PC-3 (cell line): ENCODE measurements at regions not wholly inside any gene's neighbourhood (a gene's known extent, or its start where the extent isn't known, plus 50 kb on each side); places are given as distances from the start of the nearest gene placed in this dataset.

ENCODE experiments used
- ATAC-seq: fragments of 200-7000 bp; cut with Tn5 transposase; 2 replicates; pipeline ENCODE4 v1.9.1; 2020; ENCODE audit warnings: mild to moderate bottlenecking, moderate library complexity
- BruUV-seq: library from RNA; stranded (reverse); fragments of 400-500 nt; replicated peaks from 2 replicates; lab custom pipeline; 2021; lab: Mats Ljungman, UMichigan
- CTCF ChIA-PET: fragments of 300-600 bp; sonication (Branson Sonifier 250); formaldehyde crosslinking; loops from one replicate; lab custom pipeline; 2022; ENCODE audit warnings: antibody characterized with exemption; lab: Charles Lee
- POLR2A ChIA-PET: fragments of 300-600 bp; sonication (Branson Sonifier 250); formaldehyde crosslinking; loops from one replicate; lab custom pipeline; 2022; ENCODE audit warnings: antibody characterized with exemption; ENCODE audit not compliant: unreplicated experiment; lab: Charles Lee
- DNase-seq: peaks from one replicate; pipeline ENCODE4 v3.0.0-alpha.2; 2015
- H2AFZ ChIP-seq: fragments of 300-600 bp; sonication (generic); 2 replicates; pipeline ENCODE4 v1.6.0; 2016; ENCODE audit warnings: antibody characterized with exemption, low read length
- H3F3A ChIP-seq: fragments of 300-600 bp; sonication (generic); one replicate; pipeline ENCODE4 v1.6.0; 2017; ENCODE audit warnings: antibody characterized with exemption, low read length, control low read depth, mild to moderate bottlenecking; ENCODE audit not compliant: unreplicated experiment
- H3K27ac ChIP-seq: fragments of 300-600 bp; sonication (generic); 2 replicates; pipeline ENCODE4 v1.5.1; 2016; ENCODE audit warnings: mild to moderate bottlenecking, low read length
- H3K27me3 ChIP-seq: fragments of 300-600 bp; sonication (generic); 2 replicates; pipeline ENCODE4 v1.6.1; 2016; ENCODE audit warnings: low read length, mixed read lengths
- H3K36me3 ChIP-seq: fragments of 300-600 bp; sonication (generic); 2 replicates; pipeline ENCODE4 v1.6.1; 2016; ENCODE audit warnings: low read depth, mixed run types, low read length, mixed read lengths
- H3K4me1 ChIP-seq: fragments of 300-600 bp; sonication (generic); 2 replicates; pipeline ENCODE4 v1.5.1; 2016; ENCODE audit warnings: low read length; ENCODE audit not compliant: insufficient read depth
- H3K4me2 ChIP-seq: fragments of 300-600 bp; sonication (generic); 2 replicates; pipeline ENCODE4 v1.6.0; 2016; ENCODE audit warnings: low read length
- H3K4me3 ChIP-seq: fragments of 300-600 bp; sonication (generic); 2 replicates; pipeline ENCODE4 v1.5.1; 2016; ENCODE audit warnings: mild to moderate bottlenecking, low read length, mixed read lengths
- H3K79me2 ChIP-seq: fragments of 300-600 bp; sonication (generic); 2 replicates; pipeline ENCODE4 v1.6.1; 2017; ENCODE audit warnings: low read length, mixed read lengths
- H3K9ac ChIP-seq: fragments of 300-600 bp; sonication (generic); 2 replicates; pipeline ENCODE4 v1.6.0; 2016; ENCODE audit warnings: mild to moderate bottlenecking, low read length
- H3K9me2 ChIP-seq: fragments of 300-600 bp; sonication (generic); replicated peaks from 2 replicates; pipeline ENCODE4 v1.6.1; 2016; ENCODE audit warnings: mixed run types, low read length, mixed read lengths
- H3K9me3 ChIP-seq: fragments of 300-600 bp; sonication (generic); 2 replicates; pipeline ENCODE4 v1.6.1; 2016; ENCODE audit warnings: low read length, mixed read lengths
- H4K20me1 ChIP-seq: fragments of 300-600 bp; sonication (generic); 2 replicates; pipeline ENCODE4 v1.6.1; 2016; ENCODE audit warnings: low read length, mixed read lengths
- EZH2 ChIP-seq: fragments of 300-600 bp; sonication (generic); IDR thresholded peaks from one replicate; pipeline ENCODE4 v1.6.1; 2017; ENCODE audit warnings: antibody characterized with exemption, mild to moderate bottlenecking, low read length; ENCODE audit not compliant: unreplicated experiment
- EZH2phosphoT487 ChIP-seq: fragments of 300-600 bp; sonication (generic); IDR thresholded peaks from 2 replicates; pipeline ENCODE4 v1.6.1; 2018; ENCODE audit warnings: mild to moderate bottlenecking, antibody characterized with exemption, low read length, borderline replicate concordance
- intact Hi-C: fragments of 100-400 bp; cut with micrococcal nuclease; formaldehyde crosslinking; loops from 2 replicates; pipeline ENCODE4 v1.9.0; 2023
- TF ChIP-seq, protein P1 (sequence below): fragments of 300-600 bp; sonication (generic); conservative IDR thresholded peaks from 2 replicates; pipeline ENCODE4 v1.5.1; 2017; ENCODE audit warnings: antibody characterized with exemption, low read depth, mild to moderate bottlenecking, low read length

DNA sequence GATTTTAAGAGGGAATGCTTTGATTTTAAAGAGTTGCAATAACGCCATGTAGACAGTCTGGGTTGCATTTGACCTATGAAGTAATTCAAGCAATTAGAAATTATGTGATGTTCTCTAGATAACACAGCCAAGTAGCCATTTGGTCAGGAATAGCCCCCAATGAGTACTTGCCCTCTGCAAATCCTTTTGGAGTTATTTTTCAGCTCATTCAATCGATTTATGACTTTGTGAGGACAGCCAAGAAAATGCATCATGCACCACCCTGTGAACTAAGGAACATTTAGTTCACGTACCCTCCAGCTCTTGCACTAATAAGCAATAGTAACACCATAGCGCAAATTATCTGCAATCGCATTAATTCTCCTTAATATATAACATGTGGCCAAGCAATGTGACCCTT lies 552.6 kb upstream of the INTU start:
- H4K20me1 ChIP-seq, result no peaks in the 10 kb centered on the region
- ChIA-PET CTCF (no interaction called here), POLR2A (no interaction called here)
- no peak overlapping the region for H3K4me3 ChIP-seq
- no peaks in the 10 kb centered on the region for H3K4me1 ChIP-seq
- no peaks in the 10 kb centered on the region for H3F3A ChIP-seq
- no peaks in the 10 kb centered on the region for H3K79me2 ChIP-seq
- H3K27me3 ChIP-seq, result no peaks in the 10 kb centered on the region
- no peak overlapping the region for H2AFZ ChIP-seq
- no TSS peak for BruUV-seq
- no peaks in the 10 kb centered on the region for H3K9me3 ChIP-seq
- no peak for ATAC-seq
- H3K9ac ChIP-seq, result no peak overlapping the region
- no peaks in the 10 kb centered on the region for H3K36me3 ChIP-seq
- TF ChIP-seq, protein P1, sequence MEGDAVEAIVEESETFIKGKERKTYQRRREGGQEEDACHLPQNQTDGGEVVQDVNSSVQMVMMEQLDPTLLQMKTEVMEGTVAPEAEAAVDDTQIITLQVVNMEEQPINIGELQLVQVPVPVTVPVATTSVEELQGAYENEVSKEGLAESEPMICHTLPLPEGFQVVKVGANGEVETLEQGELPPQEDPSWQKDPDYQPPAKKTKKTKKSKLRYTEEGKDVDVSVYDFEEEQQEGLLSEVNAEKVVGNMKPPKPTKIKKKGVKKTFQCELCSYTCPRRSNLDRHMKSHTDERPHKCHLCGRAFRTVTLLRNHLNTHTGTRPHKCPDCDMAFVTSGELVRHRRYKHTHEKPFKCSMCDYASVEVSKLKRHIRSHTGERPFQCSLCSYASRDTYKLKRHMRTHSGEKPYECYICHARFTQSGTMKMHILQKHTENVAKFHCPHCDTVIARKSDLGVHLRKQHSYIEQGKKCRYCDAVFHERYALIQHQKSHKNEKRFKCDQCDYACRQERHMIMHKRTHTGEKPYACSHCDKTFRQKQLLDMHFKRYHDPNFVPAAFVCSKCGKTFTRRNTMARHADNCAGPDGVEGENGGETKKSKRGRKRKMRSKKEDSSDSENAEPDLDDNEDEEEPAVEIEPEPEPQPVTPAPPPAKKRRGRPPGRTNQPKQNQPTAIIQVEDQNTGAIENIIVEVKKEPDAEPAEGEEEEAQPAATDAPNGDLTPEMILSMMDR, result no peak
- TF ChIP-seq EZH2phosphoT487, result no peak
- no peak for TF ChIP-seq EZH2
- no peaks in the 10 kb centered on the region for H3K9me2 ChIP-seq
- H3K4me2 ChIP-seq, result no peak overlapping the region
- H3K27ac ChIP-seq, result no peak overlapping the region
- intact Hi-C loops, result no loop called here
- DNase-seq, result no peak

DNA sequence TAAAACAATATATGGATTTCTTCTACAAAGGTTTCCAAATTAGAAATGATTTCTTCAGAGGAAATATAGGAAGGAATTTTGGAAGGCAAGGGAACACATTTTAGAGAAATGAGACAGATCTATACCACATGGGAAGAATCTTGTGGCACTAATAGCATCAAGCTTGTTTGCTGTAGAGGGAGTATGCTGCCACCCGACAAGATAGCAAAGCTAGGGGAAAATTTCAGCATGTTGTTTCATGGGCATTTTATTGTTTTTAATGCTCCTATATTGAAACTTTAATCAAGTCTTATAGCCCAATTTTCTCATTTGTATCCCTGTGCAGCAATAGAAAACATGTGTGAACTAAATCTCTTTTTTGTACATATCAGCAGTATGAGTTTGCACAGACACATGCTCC lies 551.7 kb upstream of the INTU start:
- H3K9me3 ChIP-seq, result no peaks in the 10 kb centered on the region
- H3K9ac ChIP-seq, result no peak overlapping the region
- H3K4me3 ChIP-seq, result no peak overlapping the region
- intact Hi-C loops, result no loop called here
- H3K27ac ChIP-seq, result no peak overlapping the region
- ATAC-seq, result no peak
- H3K9me2 ChIP-seq, result no peaks in the 10 kb centered on the region
- H3F3A ChIP-seq, result no peaks in the 10 kb centered on the region
- H3K79me2 ChIP-seq, result no peaks in the 10 kb centered on the region
- TF ChIP-seq EZH2phosphoT487, result no peak
- TF ChIP-seq, protein P1, result no peak
- TF ChIP-seq EZH2, result no peak
- ChIA-PET POLR2A (no interaction called here), CTCF (no interaction called here)
- H3K4me1 ChIP-seq, result no peaks in the 10 kb centered on the region
- H4K20me1 ChIP-seq, result no peaks in the 10 kb centered on the region
- no peak overlapping the region for H2AFZ ChIP-seq
- no peaks in the 10 kb centered on the region for H3K27me3 ChIP-seq
- DNase-seq, result no peak
- no peak overlapping the region for H3K4me2 ChIP-seq
- no TSS peak for BruUV-seq
- no peaks in the 10 kb centered on the region for H3K36me3 ChIP-seq

DNA sequence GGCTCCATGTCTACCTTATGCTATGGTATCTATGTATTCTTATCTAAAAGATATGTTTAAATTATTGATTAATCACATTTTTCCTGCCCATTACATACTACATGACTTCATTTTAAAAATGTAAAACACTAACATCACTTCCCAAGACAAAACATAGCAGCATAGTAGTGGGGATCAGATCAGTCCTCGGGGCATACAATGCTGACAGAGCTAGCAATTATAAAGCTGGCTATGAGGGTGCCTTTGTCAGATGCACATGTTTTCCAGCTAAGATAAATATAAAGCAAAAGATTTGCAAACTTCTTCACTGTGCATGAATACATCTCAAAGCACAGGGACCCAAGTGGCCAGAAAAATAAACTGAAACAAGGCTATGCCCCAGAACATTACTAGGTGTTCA lies 549.8 kb upstream of the INTU start:
- no TSS peak for BruUV-seq
- H3K27ac ChIP-seq, result no peak overlapping the region

More for the DNA sequence above, 549.8 kb upstream of the INTU start:
- Histone ChIP-seq H3K9me3 (no peaks in the 10 kb centered on the region), H3K36me3 (no peaks in the 10 kb centered on the region), H3K4me2 (no peak overlapping the region), H3K9me2 (no peaks in the 10 kb centered on the region), H3K79me2 (no peaks in the 10 kb centered on the region), H2AFZ (no peak overlapping the region), H4K20me1 (no peaks in the 10 kb centered on the region), H3F3A (no peaks in the 10 kb centered on the region), H3K27me3 (no peaks in the 10 kb centered on the region), H3K9ac (no peak overlapping the region), H3K4me1 (no peaks in the 10 kb centered on the region), H3K4me3 (no peak overlapping the region)
- intact Hi-C loops, result no loop called here
- CTCF ChIA-PET, result no interaction called here
- ATAC-seq (no peak), DNase-seq (no peak)
- TF ChIP-seq, protein P1, result no peak
- TF ChIP-seq EZH2phosphoT487, result no peak
- no peak for TF ChIP-seq EZH2
- POLR2A ChIA-PET, result no interaction called here
